Endodermal cell (in vitro differentiated cells): ENCODE measurements at regions not wholly inside any gene's neighbourhood (a gene's known extent, or its start where the extent isn't known, plus 50 kb on each side); places are given as distances from the start of the nearest gene placed in this dataset.

Source experiments
- DNase-seq: peaks from one replicate; pipeline ENCODE4 v3.0.0-alpha.2; 2017
- H3K27ac ChIP-seq: 2 replicates; pipeline ENCODE4 v1.5.1; 2013; ENCODE audit warnings: mild to moderate bottlenecking, low read depth, low read length, moderate library complexity
- H3K27me3 ChIP-seq: 2 replicates; pipeline ENCODE4 v1.6.1; 2013; ENCODE audit warnings: mild to moderate bottlenecking, low read length, moderate library complexity; ENCODE audit not compliant: insufficient read depth, control insufficient read depth, poor library complexity, severe bottlenecking
- H3K36me3 ChIP-seq: 2 replicates; pipeline ENCODE4 v1.7.0; 2013; ENCODE audit warnings: mild to moderate bottlenecking, low read length, moderate library complexity; ENCODE audit not compliant: control insufficient read depth, insufficient read depth
- H3K4me1 ChIP-seq: one replicate; pipeline ENCODE4 v1.7.0; 2013; ENCODE audit warnings: low read length; ENCODE audit not compliant: control insufficient read depth, insufficient read depth
- H3K4me3 ChIP-seq: 2 replicates; pipeline ENCODE4 v1.5.1; 2013; ENCODE audit warnings: mild to moderate bottlenecking, low read length, moderate library complexity
- H3K9ac ChIP-seq: 2 replicates; pipeline ENCODE4 v1.6.1; 2013; ENCODE audit warnings: mild to moderate bottlenecking, low read length, moderate library complexity; ENCODE audit not compliant: poor library complexity, severe bottlenecking; ENCODE audit errors: extremely low read depth
- H3K9me3 ChIP-seq: 2 replicates; pipeline ENCODE4 v1.6.1; 2013; ENCODE audit warnings: mild to moderate bottlenecking, low read length, moderate library complexity; ENCODE audit not compliant: control insufficient read depth
- H3K27ac Mint-ChIP-seq: 2 replicates; pipeline ENCODE4 v1.8.0; 2020; ENCODE audit warnings: mixed read lengths
- H3K27me3 Mint-ChIP-seq: 2 replicates; pipeline ENCODE4 v1.8.0; 2021; ENCODE audit warnings: mild to moderate bottlenecking, mixed read lengths; ENCODE audit not compliant: insufficient read depth
- H3K36me3 Mint-ChIP-seq: 2 replicates; pipeline ENCODE4 v1.8.0; 2020; ENCODE audit warnings: low read depth, mixed read lengths
- H3K4me1 Mint-ChIP-seq: 2 replicates; pipeline ENCODE4 v1.8.0; 2020; ENCODE audit warnings: mixed read lengths
- H3K4me3 Mint-ChIP-seq: 2 replicates; pipeline ENCODE4 v1.8.0; 2020; ENCODE audit warnings: mild to moderate bottlenecking, moderate library complexity, mixed read lengths
- H3K9me3 Mint-ChIP-seq: 2 replicates; pipeline ENCODE4 v1.8.0; 2020; ENCODE audit warnings: mild to moderate bottlenecking, mixed read lengths
- CTCF ChIP-seq: fragments of 200-600 bp; sonication (generic); conservative IDR thresholded peaks from 2 replicates; pipeline ENCODE4 v1.5.0; 2021; ENCODE audit warnings: antibody characterized with exemption, mild to moderate bottlenecking
- WGBS, 2 experiments: methylation state at CpG; one replicate each; pipeline versions ENCODE4 v1.1.5 to v1.1.7; 2013; ENCODE audit warnings: missing lambda C conversion rate in 2 of 2, mixed read lengths in 1 of 2; ENCODE audit not compliant: insufficient coverage in 1 of 2, insufficient read length in 1 of 2; 5-methylcytosine and 5-hydroxymethylcytosine counted together

- H3K9me3 Mint-ChIP-seq = no peaks in the 10 kb centered on the region
- Histone ChIP-seq H3K4me1 (no peaks in the 10 kb centered on the region), H3K36me3 (no peaks in the 10 kb centered on the region)
Observed at GRCh38 chr10:4504550-4504949, 321.5 kb upstream of the AKR1E2 start.

GRCh38 chr10:4503076-4503475 lies 322.9 kb upstream of the AKR1E2 start:
- Histone ChIP-seq H3K4me3 (no peak overlapping the region), H3K27me3 (no peaks in the 10 kb centered on the region), H3K27ac (no peak overlapping the region), H3K9ac (no peak overlapping the region), H3K9me3 (no peaks in the 10 kb centered on the region), H3K36me3 (no peaks in the 10 kb centered on the region), H3K4me1 (no peaks in the 10 kb centered on the region)
- no peaks in the 10 kb centered on the region for H3K27me3 Mint-ChIP-seq
- H3K27ac Mint-ChIP-seq = no peak overlapping the region
- no peak for TF ChIP-seq CTCF
- no peak overlapping the region for H3K4me3 Mint-ChIP-seq
- DNase-seq = no peak
- no peaks in the 10 kb centered on the region for H3K4me1 Mint-ChIP-seq
- no peaks in the 10 kb centered on the region for H3K9me3 Mint-ChIP-seq
- 95 to 100% methylated on average over 2 of the region's 2 CpGs for WGBS, 2 experiments
- no peaks in the 10 kb centered on the region for H3K36me3 Mint-ChIP-seq

More at GRCh38 chr10:4504550-4504949, 321.5 kb upstream of the AKR1E2 start:
- Histone ChIP-seq H3K27ac (no peak overlapping the region), H3K27me3 (no peaks in the 10 kb centered on the region), H3K9me3 (no peaks in the 10 kb centered on the region), H3K4me3 (no peak overlapping the region), H3K9ac (no peak overlapping the region)
- Mint-ChIP-seq H3K4me1 (no peaks in the 10 kb centered on the region), H3K36me3 (no peaks in the 10 kb centered on the region), H3K4me3 (no peak overlapping the region), H3K27me3 (no peaks in the 10 kb centered on the region), H3K27ac (no peak overlapping the region)
- DNase-seq = no peak
- WGBS, 2 experiments = 93 to 100% methylated on average over 3 to 5 of the region's 5 CpGs
- TF ChIP-seq CTCF = no peak

DNA sequence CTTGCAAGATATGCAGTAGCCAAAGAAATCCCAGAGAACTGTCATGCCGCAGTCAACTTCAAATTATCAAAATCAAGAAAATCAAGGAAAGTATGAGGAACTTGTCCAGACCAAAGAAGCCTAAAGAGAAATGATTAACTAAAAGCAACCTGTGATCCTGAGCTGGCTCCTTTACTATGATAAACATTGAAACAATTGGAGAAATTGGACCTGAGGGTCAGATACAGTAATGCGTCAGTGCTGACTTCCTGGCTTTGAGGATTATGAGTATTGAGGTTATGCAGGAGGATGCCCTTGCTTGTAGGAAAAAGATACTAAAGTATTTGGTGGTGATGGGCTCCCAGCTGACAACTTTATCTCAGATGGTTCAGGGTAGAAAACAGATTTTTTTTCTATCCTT lies 324.7 kb upstream of the AKR1E2 start:
- DNase-seq = no peak
- TF ChIP-seq CTCF = no peak
- H3K4me3 ChIP-seq = no peak overlapping the region
- Mint-ChIP-seq H3K27me3 (no peaks in the 10 kb centered on the region), H3K9me3 (no peaks in the 10 kb centered on the region), H3K4me1 (no peaks in the 10 kb centered on the region), H3K36me3 (no peaks in the 10 kb centered on the region), H3K4me3 (no peak overlapping the region), H3K27ac (no peak overlapping the region)
- H3K36me3 ChIP-seq = no peaks in the 10 kb centered on the region
- no peaks in the 10 kb centered on the region for H3K4me1 ChIP-seq
- H3K9me3 ChIP-seq = no peaks in the 10 kb centered on the region
- H3K27ac ChIP-seq = no peak overlapping the region
- 94 to 100% methylated on average over 2 of the region's 2 CpGs for WGBS, 2 experiments
- no peak overlapping the region for H3K9ac ChIP-seq
- H3K27me3 ChIP-seq = no peaks in the 10 kb centered on the region
